ELF-1 (cell line): ENCODE measurements at regions not wholly inside any gene's neighbourhood (a gene's known extent, or its start where the extent isn't known, plus 50 kb on each side); places are given as distances from the start of the nearest gene placed in this dataset.

ENCODE experiments used
- DNase-seq: peaks from one replicate; pipeline ENCODE4 v3.0.0-alpha.2; 2016; ENCODE audit warnings: low read depth, low spot score

- DNase-seq, result peak; percentile 20
Observed at GRCh38 chr1:164417016-164417704, 141.8 kb upstream of the PBX1 start.

GRCh38 chr1:164423136-164423535 lies 135.8 kb upstream of the PBX1 start:
- DNase-seq, result no peak

DNA sequence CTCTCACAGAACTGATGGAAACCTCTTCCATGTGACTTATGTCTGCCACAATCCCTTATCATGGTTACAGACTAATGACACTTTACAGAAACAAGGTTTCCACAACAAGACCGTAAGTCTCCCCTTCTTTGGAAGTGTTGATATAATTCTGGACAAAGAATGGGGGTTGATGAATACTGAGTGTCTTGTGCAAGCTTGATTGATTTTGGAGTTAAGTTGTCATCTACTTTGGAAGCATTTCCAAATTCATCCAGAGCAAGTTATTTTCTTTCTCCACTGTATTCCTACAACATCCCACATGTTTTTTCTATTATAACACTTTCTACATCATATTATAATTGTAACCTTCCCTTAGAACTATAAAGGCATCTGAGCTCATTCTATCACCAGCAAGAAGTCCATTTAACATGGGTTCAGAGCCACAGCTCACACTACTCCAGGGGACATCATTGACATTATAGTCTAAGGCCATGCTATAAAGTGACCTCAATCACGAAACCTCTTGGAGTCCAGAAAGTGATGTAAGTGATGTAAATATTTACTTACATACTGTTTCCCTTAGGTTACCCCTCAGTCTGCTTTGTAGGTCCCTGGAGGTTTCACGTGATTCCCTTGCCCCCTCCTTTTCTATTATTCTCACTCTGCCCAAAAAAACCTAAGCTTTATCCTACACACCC lies 125.7 kb upstream of the PBX1 start:
- DNase-seq, result no peak

- DNase-seq, result no peak
Observed at GRCh38 chr1:164433818-164434170, 125.2 kb upstream of the PBX1 start.

GRCh38 chr1:164440232-164440631 lies 118.8 kb upstream of the PBX1 start:
- DNase-seq, result peak; percentile 48

GRCh38 chr1:164443166-164443565 lies 115.8 kb upstream of the PBX1 start:
- DNase-seq, result no peak

GRCh38 chr1:164443836-164444235 lies 115.1 kb upstream of the PBX1 start:
- DNase-seq, result no peak

DNA sequence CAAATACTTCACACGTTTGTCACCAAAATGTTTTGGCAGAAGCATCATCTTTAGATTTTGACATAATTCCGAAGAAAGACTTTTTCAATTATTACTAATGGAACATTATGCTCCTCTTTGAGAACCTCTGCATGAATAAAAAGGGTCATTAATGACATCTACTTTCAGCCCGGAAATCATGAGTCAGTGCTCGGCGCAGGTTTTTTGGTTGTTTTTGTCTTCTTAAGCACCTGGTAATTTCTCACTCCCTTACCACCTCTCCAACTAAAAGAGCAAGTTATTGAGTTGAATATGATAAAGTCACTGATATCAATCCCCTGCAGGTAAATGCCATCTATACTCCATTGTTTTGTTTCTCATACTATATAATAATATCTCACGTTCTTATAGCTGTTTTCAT lies 113.0 kb upstream of the PBX1 start:
- no peak for DNase-seq

- no peak for DNase-seq
Observed at GRCh38 chr1:164452549-164452948, 106.4 kb upstream of the PBX1 start.

GRCh38 chr1:164456272-164456671 lies 102.7 kb upstream of the PBX1 start:
- DNase-seq, result no peak

DNA sequence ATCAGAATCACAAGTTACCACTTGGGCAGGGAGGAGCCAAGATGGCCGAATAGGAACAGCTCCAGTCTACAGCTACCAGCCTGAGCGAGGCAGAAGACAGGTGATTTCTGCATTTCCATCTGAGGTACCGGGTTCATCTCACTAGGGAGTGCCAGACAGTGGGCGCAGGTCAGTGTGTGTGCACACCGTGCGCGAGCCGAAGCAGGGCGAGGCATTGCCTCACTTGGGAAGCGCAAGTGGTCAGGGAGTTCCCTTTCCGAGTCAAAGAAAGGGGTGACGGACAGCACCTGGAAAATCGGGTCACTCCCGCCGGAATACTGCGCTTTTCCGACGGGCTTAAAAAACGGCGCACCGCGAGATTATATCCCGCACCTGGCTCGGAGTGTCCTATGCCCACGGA lies 99.8 kb upstream of the PBX1 start:
- peak; percentile 35 for DNase-seq

GRCh38 chr1:164466001-164466421 lies 93.0 kb upstream of the PBX1 start:
- no peak for DNase-seq

DNA sequence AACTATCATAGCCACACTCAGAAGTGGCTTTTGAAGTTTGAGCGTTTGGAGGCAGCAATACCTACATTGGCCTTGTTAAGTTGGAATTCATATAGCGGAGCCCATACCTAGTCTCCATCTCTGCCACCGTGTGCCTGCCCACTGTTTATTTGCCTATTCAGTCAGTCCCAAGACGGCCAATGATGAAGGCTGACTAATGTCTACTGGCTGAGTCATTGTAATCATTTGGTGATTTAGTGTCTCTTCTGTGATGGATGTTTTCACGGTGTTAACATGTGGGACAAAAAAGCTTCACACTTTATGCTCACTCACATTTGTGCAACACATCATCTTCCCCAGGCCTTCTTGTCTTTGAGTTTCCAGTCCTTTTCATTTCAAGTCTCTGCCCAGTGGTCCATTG lies 92.6 kb upstream of the PBX1 start:
- no peak for DNase-seq

GRCh38 chr1:164470996-164471395 lies 88.0 kb upstream of the PBX1 start:
- DNase-seq, result no peak

DNA sequence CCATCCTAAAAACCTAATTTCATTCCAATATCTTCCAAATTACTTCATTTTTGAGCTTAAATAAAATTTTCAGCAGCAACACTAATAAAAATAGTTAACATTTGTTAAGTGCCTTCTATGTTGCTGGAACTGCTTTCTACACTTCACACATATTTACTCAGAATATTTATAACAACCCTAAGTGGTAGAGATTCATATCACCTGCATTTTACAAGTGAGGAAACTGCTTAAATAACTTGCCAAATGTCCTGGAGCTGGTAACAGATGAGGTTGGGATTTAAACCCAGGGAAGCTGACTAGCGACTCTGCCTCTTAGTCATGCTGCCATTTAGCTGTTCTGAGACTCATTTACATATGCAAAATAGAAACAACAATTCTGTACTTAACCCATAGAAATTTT lies 86.1 kb upstream of the PBX1 start:
- DNase-seq, result no peak

- no peak for DNase-seq
Observed at GRCh38 chr1:164473544-164473943, 85.4 kb upstream of the PBX1 start.

DNA sequence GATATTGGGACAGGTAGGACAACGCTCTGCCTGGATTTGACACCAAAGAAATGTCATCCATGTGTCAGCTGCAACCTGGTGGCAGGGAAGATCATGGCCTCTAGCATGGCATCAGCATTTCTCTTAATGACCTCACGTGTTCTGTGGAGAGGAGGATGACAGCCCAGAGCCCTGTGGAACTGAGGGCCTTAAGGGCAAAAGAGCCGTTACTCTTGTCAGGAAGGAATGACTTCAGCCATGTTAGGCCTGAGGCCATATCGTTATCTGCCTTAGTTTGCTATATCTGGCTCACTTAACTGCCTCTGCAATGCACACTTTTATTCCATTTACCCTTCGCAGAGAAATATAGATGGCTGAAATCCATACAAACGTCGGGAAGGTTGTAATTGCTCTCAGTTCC lies 83.2 kb upstream of the PBX1 start:
- DNase-seq, result peak; percentile 24

DNA sequence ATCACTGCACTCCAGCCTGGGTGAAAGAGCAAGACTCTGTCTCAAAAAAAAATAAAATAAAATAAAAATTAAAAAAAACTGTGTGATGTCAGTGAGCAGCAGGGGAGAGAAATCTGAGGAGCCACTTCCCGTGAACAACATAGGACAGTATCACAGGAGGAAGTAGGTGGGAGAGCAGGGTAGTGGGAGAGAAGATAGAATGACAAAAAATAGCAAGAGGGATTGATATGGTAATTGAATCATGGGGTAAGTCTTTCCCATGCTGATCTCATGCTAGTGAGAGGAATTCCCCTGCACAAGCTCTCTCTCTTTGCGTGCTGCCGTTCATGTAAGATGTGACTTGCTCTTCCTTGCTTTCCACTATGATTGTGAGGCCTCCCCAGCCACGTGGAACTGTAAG lies 81.6 kb upstream of the PBX1 start:
- DNase-seq, result no peak

DNA sequence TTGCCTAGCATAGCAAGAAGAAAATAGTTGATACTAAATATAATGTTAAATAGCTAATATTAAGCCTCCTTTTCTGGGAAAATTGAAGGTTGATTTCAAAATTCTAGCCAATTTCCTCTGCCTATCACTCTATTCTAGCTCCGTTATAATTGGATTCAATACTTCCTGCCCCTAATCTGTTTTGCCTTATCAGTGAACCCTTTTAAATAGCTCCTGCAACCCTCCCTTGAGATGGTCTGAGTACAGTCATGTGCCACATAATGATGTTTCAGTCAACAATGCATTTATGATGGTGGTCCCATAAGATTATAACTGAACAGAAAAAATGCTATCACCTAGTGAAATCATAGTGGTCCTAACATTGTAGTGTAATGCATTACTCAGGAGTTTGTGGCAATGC lies 79.7 kb upstream of the PBX1 start:
- no peak for DNase-seq

GRCh38 chr1:164480285-164480907 lies 78.6 kb upstream of the PBX1 start:
- DNase-seq, result no peak

GRCh38 chr1:164495905-164496304 lies 63.1 kb upstream of the PBX1 start:
- no peak for DNase-seq

DNA sequence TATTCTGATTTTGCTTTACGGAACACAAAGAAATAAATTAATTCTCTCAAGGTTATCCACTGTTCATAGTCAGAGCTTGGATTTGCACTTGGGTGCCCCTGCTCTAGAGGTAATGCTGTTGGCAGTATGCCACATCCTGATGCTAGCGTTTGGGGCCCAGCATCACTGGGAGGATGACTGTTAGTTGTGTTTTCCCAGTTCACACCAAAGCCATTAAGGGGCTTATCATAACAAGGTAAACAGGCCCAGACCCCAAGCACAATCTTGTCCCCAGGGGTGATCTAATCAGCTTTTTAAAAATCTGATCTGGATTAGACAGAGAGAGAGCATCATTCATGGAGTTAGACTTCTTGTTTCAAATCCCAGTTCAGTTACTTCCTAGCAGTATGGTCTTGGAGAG lies 60.2 kb upstream of the PBX1 start:
- no peak for DNase-seq

GRCh38 chr1:164504749-164505148 lies 54.2 kb upstream of the PBX1 start:
- no peak for DNase-seq
